Epithelial cell of prostate (primary cell): ENCODE measurements at regions not wholly inside any gene's neighbourhood (a gene's known extent, or its start where the extent isn't known, plus 50 kb on each side); places are given as distances from the start of the nearest gene placed in this dataset.

Experiments used
- DNase-seq: peaks from one replicate; pipeline ENCODE4 v3.0.0-alpha.2; 2011; ENCODE audit warnings: low read depth, low spot score
- H3K27ac ChIP-seq: fragments of 450-650 bp; 2 replicates; pipeline ENCODE4 v1.5.1; 2017; ENCODE audit warnings: mild to moderate bottlenecking

- no peak for DNase-seq
- H3K27ac ChIP-seq: no peak overlapping the region
These were observed 70.7 kb upstream of the PSMA6 start for GRCh38 chr14:35221462-35221861.

GRCh38 chr14:35222324-35222723 lies 69.9 kb upstream of the PSMA6 start:
- DNase-seq: no peak
- H3K27ac ChIP-seq: no peak overlapping the region

- DNase-seq: no peak
- no peak overlapping the region for H3K27ac ChIP-seq
These were observed 69.2 kb upstream of the PSMA6 start for GRCh38 chr14:35222872-35223466.

- H3K27ac ChIP-seq: no peak overlapping the region
- no peak for DNase-seq
These were observed 68.3 kb upstream of the PSMA6 start for GRCh38 chr14:35223927-35224326.

GRCh38 chr14:35224615-35225014 lies 67.6 kb upstream of the PSMA6 start:
- H3K27ac ChIP-seq: no peak overlapping the region
- DNase-seq: no peak

GRCh38 chr14:35229084-35229791 lies 62.9 kb upstream of the PSMA6 start:
- no peak overlapping the region for H3K27ac ChIP-seq
- DNase-seq: no peak

- DNase-seq: no peak
These were observed 62.4 kb upstream of the PSMA6 start for GRCh38 chr14:35229792-35230089.

GRCh38 chr14:35231207-35231760 lies 60.9 kb upstream of the PSMA6 start:
- H3K27ac ChIP-seq: no peak overlapping the region
- DNase-seq: no peak

More at GRCh38 chr14:35229792-35230089, 62.4 kb upstream of the PSMA6 start:
- no peak overlapping the region for H3K27ac ChIP-seq

GRCh38 chr14:35234012-35234805 lies 58.0 kb upstream of the PSMA6 start:
- DNase-seq: no peak
- no peak overlapping the region for H3K27ac ChIP-seq

GRCh38 chr14:35235840-35236239 lies 56.3 kb upstream of the PSMA6 start:
- DNase-seq: no peak
- no peak overlapping the region for H3K27ac ChIP-seq

- H3K27ac ChIP-seq: no peak overlapping the region
- no peak for DNase-seq
These were observed 55.4 kb upstream of the PSMA6 start for GRCh38 chr14:35236806-35237205.

- no peak for DNase-seq
These were observed 52.0 kb upstream of the PSMA6 start for GRCh38 chr14:35240231-35240630.

More at GRCh38 chr14:35240231-35240630, 52.0 kb upstream of the PSMA6 start:
- H3K27ac ChIP-seq: no peak overlapping the region
